NCI-H226 (cell line): ENCODE measurements at regions not wholly inside any gene's neighbourhood (a gene's known extent, or its start where the extent isn't known, plus 50 kb on each side); places are given as distances from the start of the nearest gene placed in this dataset.
"Not testable (repeated sequence)": the region's sequence is repeated elsewhere in the genome, so short reads cannot be mapped to it uniquely, and the experiment has no call there.

Experiments
- DNase-seq: peaks from one replicate; pipeline ENCODE4 v3.0.0-alpha.2; 2015

GRCh38 chr20:30164389-30164788 lies 1093.1 kb upstream of the DEFB115 start:
- not testable (repeated sequence) for DNase-seq

- no peak for DNase-seq
These were observed 1089.9 kb upstream of the DEFB115 start for GRCh38 chr20:30167540-30167939.

GRCh38 chr20:30168025-30168799 lies 1089.3 kb upstream of the DEFB115 start:
- no peak for DNase-seq

- no peak for DNase-seq
These were observed 1088.7 kb upstream of the DEFB115 start for GRCh38 chr20:30168800-30169138.

GRCh38 chr20:30175681-30176080 lies 1081.8 kb upstream of the DEFB115 start:
- DNase-seq = no peak

- DNase-seq = not testable (repeated sequence)
These were observed 1074.3 kb upstream of the DEFB115 start for GRCh38 chr20:30183124-30183523.

GRCh38 chr20:30191785-30192184 lies 1065.7 kb upstream of the DEFB115 start:
- DNase-seq = not testable (repeated sequence)

- DNase-seq = not testable (repeated sequence)
These were observed 1023.0 kb upstream of the DEFB115 start for GRCh38 chr20:30234477-30234876.

- DNase-seq = not testable (repeated sequence)
These were observed 982.4 kb upstream of the DEFB115 start for GRCh38 chr20:30275073-30275472.

- DNase-seq = no peak
These were observed 975.8 kb upstream of the DEFB115 start for GRCh38 chr20:30281584-30282197.

GRCh38 chr20:30283476-30284280 lies 973.8 kb upstream of the DEFB115 start:
- DNase-seq = not testable (repeated sequence)

GRCh38 chr20:30284281-30284905 lies 973.1 kb upstream of the DEFB115 start:
- no peak for DNase-seq

- DNase-seq = no peak
These were observed 971.8 kb upstream of the DEFB115 start for GRCh38 chr20:30285677-30286076.

- DNase-seq = no peak
These were observed 971.3 kb upstream of the DEFB115 start for GRCh38 chr20:30286157-30286556.

- not testable (repeated sequence) for DNase-seq
These were observed 970.0 kb upstream of the DEFB115 start for GRCh38 chr20:30287459-30287858.

GRCh38 chr20:30288346-30288745 lies 969.1 kb upstream of the DEFB115 start:
- DNase-seq = no peak

GRCh38 chr20:30289049-30289448 lies 968.4 kb upstream of the DEFB115 start:
- not testable (repeated sequence) for DNase-seq

GRCh38 chr20:30289711-30290141 lies 967.7 kb upstream of the DEFB115 start:
- DNase-seq = not testable (repeated sequence)

- not testable (repeated sequence) for DNase-seq
These were observed 967.0 kb upstream of the DEFB115 start for GRCh38 chr20:30290361-30291063.

- DNase-seq = not testable (repeated sequence)
These were observed 966.4 kb upstream of the DEFB115 start for GRCh38 chr20:30291064-30291379.

- DNase-seq = not testable (repeated sequence)
These were observed 965.8 kb upstream of the DEFB115 start for GRCh38 chr20:30291686-30292085.

GRCh38 chr20:30295396-30295795 lies 962.1 kb upstream of the DEFB115 start:
- DNase-seq = not testable (repeated sequence)

GRCh38 chr20:30295967-30296366 lies 961.5 kb upstream of the DEFB115 start:
- DNase-seq = not testable (repeated sequence)
